ENCODE measurements at regions not wholly inside any gene's neighbourhood (a gene's known extent, or its start where the extent isn't known, plus 50 kb on each side); places are given as distances from the start of the nearest gene placed in this dataset.

GRCh38 chr13:97875218-97875617 is 78.3 kb upstream of the IPO5 start:
- 67 to 100% methylated on average over 2 to 5 of the region's 9 CpGs for WGBS, 2 donors (ENCODE audit: low coverage in 1 of 2)
- Histone ChIP-seq H3K36me3 (no peaks in the 10 kb centered on the region), H3K9me3 (no peaks in the 10 kb centered on the region), H3K4me3 (no peak overlapping the region), H3K4me1 (no peaks in the 10 kb centered on the region), H3K27ac (no peak overlapping the region), H3K27me3 (no peaks in the 10 kb centered on the region)
- ATAC-seq = no peak
- TF ChIP-seq POLR2AphosphoS5 (IDR thresholded peaks at IDR 0.05) = no peak
- no peak for TF ChIP-seq CTCF (IDR thresholded peaks at IDR 0.05)
- TF ChIP-seq EP300 (IDR thresholded peaks at IDR 0.05) = no peak
- TF ChIP-seq POLR2A (IDR thresholded peaks at IDR 0.05) = no peak

DNA sequence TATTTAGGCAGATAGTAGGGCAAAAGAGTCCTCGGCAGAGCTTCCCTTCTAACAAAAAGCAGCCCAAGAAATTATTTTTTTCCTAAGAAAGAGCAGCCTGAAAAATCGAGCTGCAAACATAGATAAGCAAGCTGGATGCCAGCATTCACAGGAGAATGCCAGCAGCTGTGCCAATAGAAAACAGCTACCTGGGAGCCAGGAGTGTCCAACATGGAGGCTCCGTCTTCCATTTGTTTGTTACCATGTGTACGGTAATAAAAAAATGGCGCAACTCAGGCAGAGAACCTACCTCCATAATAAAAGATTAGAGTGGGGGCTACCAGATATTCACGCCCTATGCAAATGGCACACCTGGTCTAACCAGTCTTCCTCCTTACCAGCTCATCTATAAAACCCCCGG is 77.6 kb upstream of the IPO5 start:
- Histone ChIP-seq H3K4me3 (no peak overlapping the region), H3K9me3 (no peaks in the 10 kb centered on the region), H3K36me3 (no peaks in the 10 kb centered on the region), H3K4me1 (no peaks in the 10 kb centered on the region), H3K27me3 (no peaks in the 10 kb centered on the region), H3K27ac (no peak overlapping the region)
- 88 to 89% methylated on average over 1 to 7 of the region's 7 CpGs for WGBS, 2 donors (ENCODE audit: low coverage in 1 of 2)
- no peak for ATAC-seq
- no peak for TF ChIP-seq EP300 (IDR thresholded peaks at IDR 0.05)
- TF ChIP-seq CTCF (IDR thresholded peaks at IDR 0.05) = no peak
- no peak for TF ChIP-seq POLR2AphosphoS5 (IDR thresholded peaks at IDR 0.05)
- no peak for TF ChIP-seq POLR2A (IDR thresholded peaks at IDR 0.05)

GRCh38 chr13:97878431-97879375 is 74.8 kb upstream of the IPO5 start:
- Histone ChIP-seq H3K36me3 (no peaks in the 10 kb centered on the region), H3K4me1 (no peaks in the 10 kb centered on the region), H3K4me3 (no peak overlapping the region), H3K9me3 (no peaks in the 10 kb centered on the region), H3K27ac (no peak overlapping the region), H3K27me3 (no peaks in the 10 kb centered on the region)
- no peak for TF ChIP-seq POLR2A (IDR thresholded peaks at IDR 0.05)
- TF ChIP-seq EP300 (IDR thresholded peaks at IDR 0.05) = no peak
- TF ChIP-seq CTCF (IDR thresholded peaks at IDR 0.05) = no peak
- TF ChIP-seq POLR2AphosphoS5 (IDR thresholded peaks at IDR 0.05) = no peak
- WGBS, 2 donors (ENCODE audit: low coverage in 1 of 2) = 77 to 96% methylated on average over 5 to 8 of the region's 9 CpGs
- ATAC-seq = no peak

DNA sequence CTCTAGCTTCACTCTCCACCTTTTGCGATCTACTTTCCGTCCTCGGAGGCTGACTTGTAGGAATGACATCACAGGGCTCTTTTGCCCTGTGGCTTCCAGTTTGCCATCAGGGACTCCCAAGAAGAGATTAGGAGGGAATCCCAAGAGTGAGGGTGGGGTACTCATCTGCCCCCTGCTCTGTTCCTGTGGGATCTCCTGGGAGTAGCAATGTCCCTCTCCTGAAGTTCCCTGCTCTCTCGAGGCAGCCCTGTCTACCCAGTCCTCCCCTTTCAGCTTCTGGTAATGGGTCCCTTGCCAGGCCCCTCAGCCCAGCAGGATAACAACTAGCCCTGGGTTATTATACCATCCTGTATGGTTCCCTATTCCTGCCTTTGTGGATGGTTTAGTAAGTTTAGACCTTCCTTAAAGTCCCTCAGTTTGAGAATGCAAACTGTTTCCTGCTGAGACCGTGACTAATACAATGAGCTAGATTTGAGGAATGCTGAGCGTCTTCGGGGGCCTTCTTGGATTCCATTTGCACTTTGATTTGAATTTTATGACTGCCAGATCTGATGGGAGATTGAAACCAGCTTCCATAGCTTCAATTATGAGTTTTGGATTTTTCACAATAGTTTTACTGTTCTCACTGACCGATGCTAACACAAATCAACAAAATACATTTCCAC is 73.7 kb upstream of the IPO5 start:
- H3K4me3 ChIP-seq = no peak overlapping the region
- no peaks in the 10 kb centered on the region for H3K36me3 ChIP-seq
- H3K27me3 ChIP-seq = no peaks in the 10 kb centered on the region
- no peaks in the 10 kb centered on the region for H3K4me1 ChIP-seq
- ATAC-seq = no peak
- TF ChIP-seq CTCF (IDR thresholded peaks at IDR 0.05) (no peak), POLR2AphosphoS5 (IDR thresholded peaks at IDR 0.05) (no peak), EP300 (IDR thresholded peaks at IDR 0.05) (no peak), POLR2A (IDR thresholded peaks at IDR 0.05) (no peak)
- H3K9me3 ChIP-seq = no peaks in the 10 kb centered on the region
- H3K27ac ChIP-seq = no peak overlapping the region
- 67 to 70% methylated on average over 4 to 7 of the region's 8 CpGs for WGBS, 2 donors (ENCODE audit: low coverage in 1 of 2)
